Neural progenitor cell (in vitro differentiated cells): ENCODE measurements at regions not wholly inside any gene's neighbourhood (a gene's known extent, or its start where the extent isn't known, plus 50 kb on each side); places are given as distances from the start of the nearest gene placed in this dataset.

Experiments
- DNase-seq: peaks from one replicate; pipeline ENCODE4 v3.0.0-alpha.2; 2016; ENCODE audit warnings: low spot score
- H2AFZ ChIP-seq: fragments of 200-600 bp; sonication (generic); replicated peaks from 2 replicates; pipeline ENCODE4 v1.6.1; 2016; ENCODE audit warnings: antibody characterized with exemption
- H3F3A ChIP-seq: fragments of 200-600 bp; sonication (generic); 2 replicates; pipeline ENCODE4 v1.6.1; 2016; ENCODE audit warnings: antibody characterized with exemption, low read depth
- H3K27ac ChIP-seq: fragments of 200-600 bp; sonication (generic); 2 replicates; pipeline ENCODE4 v1.5.1; 2016; ENCODE audit warnings: mild to moderate bottlenecking
- H3K27me3 ChIP-seq: fragments of 200-600 bp; sonication (generic); 2 replicates; pipeline ENCODE4 v1.6.1; 2016; ENCODE audit warnings: mild to moderate bottlenecking, moderate library complexity
- H3K36me3 ChIP-seq: fragments of 200-600 bp; sonication (generic); 2 replicates; pipeline ENCODE4 v1.5.1; 2016
- H3K4me1 ChIP-seq: fragments of 200-600 bp; sonication (generic); 2 replicates; pipeline ENCODE4 v1.6.1; 2016; ENCODE audit warnings: mixed run types
- H3K4me2 ChIP-seq: fragments of 200-600 bp; sonication (generic); 2 replicates; pipeline ENCODE4 v1.6.1; 2016
- H3K4me3 ChIP-seq: fragments of 200-600 bp; sonication (generic); 2 replicates; pipeline ENCODE4 v1.5.1; 2016
- H3K79me2 ChIP-seq: fragments of 200-600 bp; sonication (generic); 2 replicates; pipeline ENCODE4 v1.6.1; 2016; ENCODE audit warnings: low read depth
- H3K9ac ChIP-seq: fragments of 200-600 bp; sonication (generic); 2 replicates; pipeline ENCODE4 v1.6.1; 2016
- H3K9me3 ChIP-seq: fragments of 200-600 bp; sonication (generic); 2 replicates; pipeline ENCODE4 v1.5.1; 2016; ENCODE audit warnings: low read depth
- H4K20me1 ChIP-seq: fragments of 200-600 bp; sonication (generic); 2 replicates; pipeline ENCODE4 v1.6.1; 2016; ENCODE audit warnings: low read depth
- H3K27ac Mint-ChIP-seq: 3 replicates; pipeline ENCODE4 v1.8.0; 2021; ENCODE audit warnings: mixed read lengths
- H3K27me3 Mint-ChIP-seq: 2 replicates; pipeline ENCODE4 v1.8.0; 2022; ENCODE audit warnings: low read depth, mild to moderate bottlenecking, inconsistent platforms, moderate library complexity, mixed read lengths; ENCODE audit not compliant: insufficient read depth
- H3K36me3 Mint-ChIP-seq: 3 replicates; pipeline ENCODE4 v1.8.0; 2021; ENCODE audit warnings: mixed read lengths
- H3K4me1 Mint-ChIP-seq: 3 replicates; pipeline ENCODE4 v1.8.0; 2021; ENCODE audit warnings: mixed read lengths
- H3K4me3 Mint-ChIP-seq: 3 replicates; pipeline ENCODE4 v1.8.0; 2021; ENCODE audit warnings: mild to moderate bottlenecking, moderate library complexity, mixed read lengths
- H3K9me3 Mint-ChIP-seq: 3 replicates; pipeline ENCODE4 v1.8.0; 2020; ENCODE audit warnings: mixed read lengths
- CTCF ChIP-seq: fragments of 200-600 bp; sonication (generic); IDR thresholded peaks from 2 replicates; pipeline ENCODE4 v1.5.1; 2017; ENCODE audit warnings: antibody characterized with exemption, mild to moderate bottlenecking
- EZH2 ChIP-seq: fragments of 200-600 bp; sonication (generic); IDR thresholded peaks from 2 replicates; pipeline ENCODE4 v1.6.1; 2017; ENCODE audit warnings: antibody characterized with exemption, mild to moderate bottlenecking, moderate library complexity
- EZH2phosphoT487 ChIP-seq: fragments of 200-600 bp; sonication (generic); IDR thresholded peaks from 2 replicates; pipeline ENCODE4 v1.6.1; 2017; ENCODE audit warnings: antibody characterized with exemption

GRCh38 chr5:32494827-32495226 lies 50.3 kb upstream of the ZFR start:
- Histone ChIP-seq H3K9me3 (no peaks in the 10 kb centered on the region), H3K4me3 (no peak overlapping the region), H3K4me2 (no peak overlapping the region), H3F3A (no peaks in the 10 kb centered on the region), H3K27me3 (no peaks in the 10 kb centered on the region), H3K9ac (no peak overlapping the region), H2AFZ (no peak overlapping the region), H3K79me2 (no peaks in the 10 kb centered on the region), H3K36me3 (no peaks in the 10 kb centered on the region), H3K4me1 (no peaks in the 10 kb centered on the region), H3K27ac (no peak overlapping the region), H4K20me1 (no peaks in the 10 kb centered on the region)
- no peak for TF ChIP-seq CTCF
- TF ChIP-seq EZH2 = no peak
- no peak for TF ChIP-seq EZH2phosphoT487
- no peak overlapping the region for H3K27ac Mint-ChIP-seq
- H3K36me3 Mint-ChIP-seq = no peaks in the 10 kb centered on the region
- DNase-seq = no peak
- peaks cover 7% of the 10 kb centered on the region for H3K9me3 Mint-ChIP-seq
- H3K4me1 Mint-ChIP-seq = peaks cover 12% of the 10 kb centered on the region
- peaks cover 11% of the 10 kb centered on the region for H3K27me3 Mint-ChIP-seq
- no peak overlapping the region for H3K4me3 Mint-ChIP-seq
